ENCODE measurements at regions not wholly inside any gene's neighbourhood (a gene's known extent, or its start where the extent isn't known, plus 50 kb on each side); places are given as distances from the start of the nearest gene placed in this dataset.
A peak's percentile ranks its signal among the peaks of the same experiment; 100 is the strongest.

GRCh38 chr9:12882430-12882829, 107.6 kb downstream of the LURAP1L start:
- no peak for DNase-seq (ENCODE audit: low read depth)

GRCh38 chr9:12884736-12885395, 110.0 kb downstream of the LURAP1L start:
- no peak overlapping the region for H3K4me3 ChIP-seq (ENCODE audit: low read depth, low read length)
- TF ChIP-seq, protein P1, sequence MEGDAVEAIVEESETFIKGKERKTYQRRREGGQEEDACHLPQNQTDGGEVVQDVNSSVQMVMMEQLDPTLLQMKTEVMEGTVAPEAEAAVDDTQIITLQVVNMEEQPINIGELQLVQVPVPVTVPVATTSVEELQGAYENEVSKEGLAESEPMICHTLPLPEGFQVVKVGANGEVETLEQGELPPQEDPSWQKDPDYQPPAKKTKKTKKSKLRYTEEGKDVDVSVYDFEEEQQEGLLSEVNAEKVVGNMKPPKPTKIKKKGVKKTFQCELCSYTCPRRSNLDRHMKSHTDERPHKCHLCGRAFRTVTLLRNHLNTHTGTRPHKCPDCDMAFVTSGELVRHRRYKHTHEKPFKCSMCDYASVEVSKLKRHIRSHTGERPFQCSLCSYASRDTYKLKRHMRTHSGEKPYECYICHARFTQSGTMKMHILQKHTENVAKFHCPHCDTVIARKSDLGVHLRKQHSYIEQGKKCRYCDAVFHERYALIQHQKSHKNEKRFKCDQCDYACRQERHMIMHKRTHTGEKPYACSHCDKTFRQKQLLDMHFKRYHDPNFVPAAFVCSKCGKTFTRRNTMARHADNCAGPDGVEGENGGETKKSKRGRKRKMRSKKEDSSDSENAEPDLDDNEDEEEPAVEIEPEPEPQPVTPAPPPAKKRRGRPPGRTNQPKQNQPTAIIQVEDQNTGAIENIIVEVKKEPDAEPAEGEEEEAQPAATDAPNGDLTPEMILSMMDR (IDR thresholded peaks at IDR 0.05; ENCODE audit: insufficient read depth, low read depth, low read length, missing control alignments) = peak; percentile 1
- peak; percentile 1 for DNase-seq (ENCODE audit: low read depth)

More at GRCh38 chr9:12882430-12882829, 107.6 kb downstream of the LURAP1L start:
- no peak overlapping the region for H3K4me3 ChIP-seq (ENCODE audit: low read depth, low read length)
- TF ChIP-seq, protein P1 (IDR thresholded peaks at IDR 0.05; ENCODE audit: insufficient read depth, low read depth, low read length, missing control alignments) = no peak

GRCh38 chr9:12889402-12890106, 114.7 kb downstream of the LURAP1L start:
- TF ChIP-seq, protein P1 (IDR thresholded peaks at IDR 0.05; ENCODE audit: insufficient read depth, low read depth, low read length, missing control alignments) = no peak

DNA sequence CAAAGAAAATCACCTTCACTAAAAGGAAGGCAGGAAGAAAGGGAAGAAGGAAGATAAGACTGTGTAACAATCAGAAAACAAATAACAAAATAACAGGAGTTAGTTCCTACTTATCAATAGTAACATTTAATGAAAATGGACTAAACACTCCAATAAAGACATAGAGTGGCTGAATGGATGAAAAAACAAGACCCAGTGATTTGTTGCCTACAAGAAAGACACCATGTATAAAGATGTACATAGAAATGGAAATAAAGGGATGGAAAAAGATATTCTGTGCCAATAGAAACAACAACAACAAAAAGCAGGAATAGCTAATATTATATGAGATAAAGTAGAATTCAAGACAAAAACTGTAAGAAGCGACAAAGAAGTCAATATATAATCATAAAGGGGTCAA, 116.8 kb downstream of the LURAP1L start:
- DNase-seq (ENCODE audit: low read depth) = no peak
- H3K4me3 ChIP-seq (ENCODE audit: low read depth, low read length) = no peak overlapping the region
- TF ChIP-seq, protein P1 (IDR thresholded peaks at IDR 0.05; ENCODE audit: insufficient read depth, low read depth, low read length, missing control alignments) = no peak

More at GRCh38 chr9:12889402-12890106, 114.7 kb downstream of the LURAP1L start:
- no peak overlapping the region for H3K4me3 ChIP-seq (ENCODE audit: low read depth, low read length)
- no peak for DNase-seq (ENCODE audit: low read depth)

GRCh38 chr9:12903316-12903715, 128.5 kb downstream of the LURAP1L start:
- DNase-seq (ENCODE audit: low read depth) = no peak
- no peak overlapping the region for H3K4me3 ChIP-seq (ENCODE audit: low read depth, low read length)
- TF ChIP-seq, protein P1 (IDR thresholded peaks at IDR 0.05; ENCODE audit: insufficient read depth, low read depth, low read length, missing control alignments) = no peak

DNA sequence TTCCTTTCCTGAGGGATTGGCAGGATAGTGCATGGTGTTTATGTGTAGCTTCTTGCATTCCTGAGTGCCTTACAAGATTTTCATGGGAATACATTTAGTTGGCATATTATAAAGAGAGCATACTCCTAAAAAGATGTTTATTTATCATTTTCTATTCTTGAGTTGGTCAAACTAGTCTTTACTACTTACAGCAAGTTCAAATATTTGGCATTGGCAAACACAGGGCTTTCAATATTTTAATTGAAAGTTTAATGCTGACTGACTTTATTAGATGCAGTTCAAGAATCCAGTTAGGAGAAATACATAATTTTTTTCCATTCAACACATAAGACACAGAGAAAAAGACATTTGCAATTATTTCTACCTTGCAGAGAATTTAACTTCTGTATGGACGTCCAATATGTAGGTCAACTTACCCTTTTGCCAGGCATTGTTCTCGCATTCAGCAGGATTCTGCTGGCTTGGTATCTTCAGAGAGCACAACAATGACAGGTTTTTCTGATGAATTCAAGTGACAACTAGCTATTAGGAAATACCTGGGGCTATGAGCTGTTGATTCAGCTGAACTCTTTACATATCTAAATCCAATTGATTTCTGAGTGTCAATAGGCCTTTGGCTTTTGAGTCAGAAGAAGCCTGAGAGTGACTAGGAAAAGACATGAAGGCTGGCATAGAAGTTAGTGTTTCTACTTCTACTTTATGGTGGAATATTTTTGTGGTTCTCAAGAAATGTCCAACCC, 129.6 kb downstream of the LURAP1L start:
- H3K4me3 ChIP-seq (ENCODE audit: low read depth, low read length) = no peak overlapping the region
- TF ChIP-seq, protein P1 (IDR thresholded peaks at IDR 0.05; ENCODE audit: insufficient read depth, low read depth, low read length, missing control alignments) = no peak
- DNase-seq (ENCODE audit: low read depth) = no peak

Measured in GM12865 (cell line).